HFF-Myc (cell line): ENCODE measurements at regions not wholly inside any gene's neighbourhood (a gene's known extent, or its start where the extent isn't known, plus 50 kb on each side); places are given as distances from the start of the nearest gene placed in this dataset.
"Not testable (repeated sequence)": the region's sequence is repeated elsewhere in the genome, so short reads cannot be mapped to it uniquely, and the experiment has no call there.

Experiments
- DNase-seq: peaks from one replicate; pipeline ENCODE4 v3.0.0-alpha.2; 2011; ENCODE audit warnings: low read depth; ENCODE audit errors: extremely low read depth
- H3K4me3 ChIP-seq: replicated peaks from 2 replicates; pipeline ENCODE4 v1.5.1; 2011; ENCODE audit warnings: low read depth, mild to moderate bottlenecking, control low read depth, low read length
- TF ChIP-seq, protein P1 (sequence below): IDR thresholded peaks from 2 replicates; pipeline ENCODE4 v1.5.1; 2012; ENCODE audit warnings: mild to moderate bottlenecking, low read depth, low read length, control low read depth; ENCODE audit errors: missing control alignments

DNA sequence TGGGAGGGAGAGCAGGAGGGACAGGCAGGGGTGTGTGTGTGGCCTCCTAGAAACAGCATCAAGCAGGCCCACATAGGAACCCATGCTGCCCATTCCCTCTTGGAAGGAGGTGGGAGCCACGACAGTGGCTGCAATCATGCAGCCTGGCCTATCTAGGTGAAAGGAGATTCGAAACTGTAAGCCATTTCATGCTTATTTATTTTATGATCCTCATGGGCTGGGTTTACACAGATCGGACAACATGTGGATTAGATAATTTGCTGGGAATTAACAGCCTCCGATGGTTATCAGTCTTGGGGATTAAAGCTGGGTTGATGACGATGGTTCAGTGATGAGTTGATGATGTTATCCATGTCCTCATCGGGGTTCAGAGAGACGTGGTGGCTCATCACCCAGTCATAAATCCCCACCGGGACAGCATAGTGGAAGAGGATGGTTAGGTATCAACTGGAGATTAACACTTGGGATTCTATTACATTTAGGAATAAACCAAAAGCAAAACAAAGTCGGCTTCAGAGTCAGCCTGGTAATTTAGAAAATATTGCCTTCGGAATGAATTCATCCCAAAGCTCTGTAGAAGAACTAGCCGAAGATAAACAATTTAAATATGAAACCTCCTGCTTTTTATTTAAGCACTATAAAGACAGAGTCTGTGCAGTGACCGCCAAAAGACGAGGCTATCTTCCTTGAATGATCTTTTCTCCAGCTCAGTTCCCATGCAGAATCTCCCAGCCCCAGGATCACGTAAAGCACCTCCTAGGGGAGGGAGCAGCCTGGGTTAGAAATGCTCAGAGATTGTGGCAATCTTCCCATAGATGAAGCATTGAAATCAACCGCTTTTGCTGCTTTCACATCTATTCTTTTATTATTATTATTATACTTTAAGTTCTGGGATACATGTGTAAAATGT is 252.8 kb downstream of the FOXD2 start:
- H3K4me3 ChIP-seq: no peak overlapping the region
- TF ChIP-seq, protein P1, sequence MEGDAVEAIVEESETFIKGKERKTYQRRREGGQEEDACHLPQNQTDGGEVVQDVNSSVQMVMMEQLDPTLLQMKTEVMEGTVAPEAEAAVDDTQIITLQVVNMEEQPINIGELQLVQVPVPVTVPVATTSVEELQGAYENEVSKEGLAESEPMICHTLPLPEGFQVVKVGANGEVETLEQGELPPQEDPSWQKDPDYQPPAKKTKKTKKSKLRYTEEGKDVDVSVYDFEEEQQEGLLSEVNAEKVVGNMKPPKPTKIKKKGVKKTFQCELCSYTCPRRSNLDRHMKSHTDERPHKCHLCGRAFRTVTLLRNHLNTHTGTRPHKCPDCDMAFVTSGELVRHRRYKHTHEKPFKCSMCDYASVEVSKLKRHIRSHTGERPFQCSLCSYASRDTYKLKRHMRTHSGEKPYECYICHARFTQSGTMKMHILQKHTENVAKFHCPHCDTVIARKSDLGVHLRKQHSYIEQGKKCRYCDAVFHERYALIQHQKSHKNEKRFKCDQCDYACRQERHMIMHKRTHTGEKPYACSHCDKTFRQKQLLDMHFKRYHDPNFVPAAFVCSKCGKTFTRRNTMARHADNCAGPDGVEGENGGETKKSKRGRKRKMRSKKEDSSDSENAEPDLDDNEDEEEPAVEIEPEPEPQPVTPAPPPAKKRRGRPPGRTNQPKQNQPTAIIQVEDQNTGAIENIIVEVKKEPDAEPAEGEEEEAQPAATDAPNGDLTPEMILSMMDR: no peak
- no peak for DNase-seq

- not testable (repeated sequence) for DNase-seq, H3K4me3 ChIP-seq
These were observed 253.4 kb downstream of the FOXD2 start for GRCh38 chr1:47691293-47691692.

GRCh38 chr1:47692196-47692595 is 254.4 kb downstream of the FOXD2 start:
- TF ChIP-seq, protein P1: no peak
- no peak overlapping the region for H3K4me3 ChIP-seq
- DNase-seq: no peak

DNA sequence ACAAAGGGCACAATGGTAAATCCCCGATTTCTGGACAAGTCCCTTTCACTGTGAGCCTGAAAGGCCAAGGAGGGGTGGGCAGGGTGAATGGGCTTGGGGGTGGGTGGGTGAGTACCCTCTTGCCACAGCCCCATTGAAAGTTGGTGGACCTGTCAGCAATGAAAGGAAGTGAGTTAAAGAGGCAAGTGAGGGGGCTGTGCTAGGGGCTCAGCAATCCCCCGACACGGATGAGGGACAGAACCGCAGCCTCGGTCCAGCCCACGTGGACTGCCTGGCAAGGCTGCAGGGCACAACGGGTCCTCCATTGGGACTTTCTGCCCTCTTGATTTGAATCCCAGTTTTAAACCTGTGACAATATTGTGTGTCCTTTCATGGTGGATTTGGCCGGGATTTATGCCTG is 255.3 kb downstream of the FOXD2 start:
- no peak for DNase-seq
- no peak overlapping the region for H3K4me3 ChIP-seq
- TF ChIP-seq, protein P1: no peak

DNA sequence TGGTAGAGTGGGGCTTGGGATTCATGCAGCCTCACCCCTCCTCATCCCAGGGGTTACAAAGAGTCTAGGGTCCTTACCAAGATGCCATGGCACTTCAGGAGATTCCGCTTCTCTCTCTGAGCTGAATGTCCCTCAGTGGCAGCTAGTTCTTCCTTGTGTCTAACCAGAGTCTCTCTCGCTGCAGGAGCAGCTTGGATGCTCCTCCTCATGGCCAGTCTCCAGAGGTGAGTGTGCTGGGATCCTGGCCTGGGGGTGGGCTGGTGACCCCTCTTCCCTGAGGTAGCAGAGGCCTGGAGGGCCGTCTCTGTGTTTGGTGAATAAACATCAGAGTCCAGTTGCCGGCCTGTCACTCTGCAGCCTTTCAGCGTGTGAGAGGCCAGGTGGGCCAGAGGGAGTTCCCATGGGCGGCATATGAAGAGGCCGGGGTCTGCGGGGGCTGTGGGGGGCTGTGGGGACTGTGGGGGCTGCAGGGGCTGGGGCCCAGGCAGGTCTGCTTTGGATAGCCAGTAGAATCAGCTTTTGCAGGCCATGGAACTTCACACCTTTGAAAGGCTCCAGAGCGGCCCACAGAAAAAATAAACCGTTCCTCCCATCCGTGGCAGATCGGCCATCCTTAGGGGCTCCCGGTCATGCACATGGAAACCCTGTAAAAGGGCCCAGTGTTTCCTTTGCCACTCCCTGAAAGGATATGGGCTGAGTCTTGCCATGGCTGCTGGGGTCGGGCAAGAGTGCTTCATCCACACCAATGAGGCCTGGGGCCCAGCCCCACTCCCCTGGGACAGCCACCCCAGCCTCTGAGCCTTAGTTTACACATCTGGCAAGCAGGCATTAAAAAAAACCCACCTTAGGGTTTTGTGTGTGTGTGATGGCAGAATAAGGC is 256.4 kb downstream of the FOXD2 start:
- DNase-seq: no peak
- H3K4me3 ChIP-seq: no peak overlapping the region
- TF ChIP-seq, protein P1: no peak

DNA sequence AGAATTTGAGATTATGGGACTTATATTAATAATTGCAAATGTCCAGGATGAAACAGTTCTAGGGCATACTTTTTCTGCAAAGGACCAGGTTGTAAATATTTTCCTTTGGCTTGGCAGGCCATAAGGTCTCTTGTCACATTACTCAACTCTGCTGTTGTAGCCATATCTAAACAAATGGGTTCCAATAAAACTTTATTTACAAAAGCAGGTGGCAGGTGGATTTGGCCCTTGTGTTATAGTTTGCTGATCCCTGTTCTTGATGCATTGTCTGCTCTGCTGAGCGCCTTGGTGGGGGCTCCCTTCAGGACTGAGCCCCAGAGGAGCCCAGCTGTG is 258.5 kb downstream of the FOXD2 start:
- no peak for DNase-seq
- no peak overlapping the region for H3K4me3 ChIP-seq
- TF ChIP-seq, protein P1: no peak
